Smooth muscle cell (in vitro differentiated cells): ENCODE measurements at regions not wholly inside any gene's neighbourhood (a gene's known extent, or its start where the extent isn't known, plus 50 kb on each side); places are given as distances from the start of the nearest gene placed in this dataset.

ENCODE experiments used
- DNase-seq: peaks from one replicate; lab custom pipeline; 2025; ENCODE audit not compliant: unreplicated experiment; lab: John Stamatoyannopoulos, UW
- H2AFZ ChIP-seq: fragments of 200-600 bp; sonication (generic); 2 replicates; pipeline ENCODE4 v1.6.0; 2016; ENCODE audit warnings: antibody characterized with exemption, low read depth, mild to moderate bottlenecking
- H3F3A ChIP-seq: fragments of 200-600 bp; sonication (generic); 2 replicates; pipeline ENCODE4 v1.6.0; 2017; ENCODE audit warnings: antibody characterized with exemption, low read depth
- H3K27ac ChIP-seq: fragments of 200-600 bp; sonication (generic); 2 replicates; pipeline ENCODE4 v1.5.1; 2016; ENCODE audit warnings: low read depth, mild to moderate bottlenecking
- H3K27me3 ChIP-seq: fragments of 200-600 bp; sonication (generic); 2 replicates; pipeline ENCODE4 v1.6.1; 2016; ENCODE audit warnings: low read depth, mild to moderate bottlenecking
- H3K36me3 ChIP-seq: fragments of 200-600 bp; sonication (generic); 2 replicates; pipeline ENCODE4 v1.5.1; 2016; ENCODE audit warnings: low read depth
- H3K4me1 ChIP-seq: fragments of 200-600 bp; sonication (generic); 2 replicates; pipeline ENCODE4 v1.5.1; 2016; ENCODE audit warnings: low read depth
- H3K4me2 ChIP-seq: fragments of 200-600 bp; sonication (generic); 2 replicates; pipeline ENCODE4 v1.6.0; 2016; ENCODE audit warnings: mild to moderate bottlenecking
- H3K4me3 ChIP-seq: fragments of 200-600 bp; sonication (generic); 2 replicates; pipeline ENCODE4 v1.5.1; 2016; ENCODE audit warnings: mild to moderate bottlenecking
- H3K79me2 ChIP-seq: fragments of 200-600 bp; sonication (generic); 2 replicates; pipeline ENCODE4 v1.6.0; 2016; ENCODE audit warnings: low read depth, mild to moderate bottlenecking
- H3K9ac ChIP-seq: fragments of 200-600 bp; sonication (generic); 2 replicates; pipeline ENCODE4 v1.6.0; 2016; ENCODE audit warnings: low read depth
- H3K9me3 ChIP-seq: fragments of 200-600 bp; sonication (generic); replicated peaks from 2 replicates; pipeline ENCODE4 v1.5.1; 2016; ENCODE audit warnings: low read depth
- H4K20me1 ChIP-seq: fragments of 200-600 bp; sonication (generic); 2 replicates; pipeline ENCODE4 v1.6.0; 2016; ENCODE audit warnings: low read depth
- WGBS: methylation state at CpG from one replicate; pipeline ENCODE4 v1.1.7; 2016; ENCODE audit warnings: low lambda C conversion rate; 5-methylcytosine and 5-hydroxymethylcytosine counted together
- TF ChIP-seq, protein P1 (sequence below): fragments of 200-600 bp; sonication (generic); IDR thresholded peaks from 2 replicates; pipeline ENCODE4 v1.5.1; 2017; ENCODE audit warnings: borderline replicate concordance, mild to moderate bottlenecking, antibody characterized with exemption; ENCODE audit not compliant: insufficient read depth, poor library complexity, severe bottlenecking

DNA sequence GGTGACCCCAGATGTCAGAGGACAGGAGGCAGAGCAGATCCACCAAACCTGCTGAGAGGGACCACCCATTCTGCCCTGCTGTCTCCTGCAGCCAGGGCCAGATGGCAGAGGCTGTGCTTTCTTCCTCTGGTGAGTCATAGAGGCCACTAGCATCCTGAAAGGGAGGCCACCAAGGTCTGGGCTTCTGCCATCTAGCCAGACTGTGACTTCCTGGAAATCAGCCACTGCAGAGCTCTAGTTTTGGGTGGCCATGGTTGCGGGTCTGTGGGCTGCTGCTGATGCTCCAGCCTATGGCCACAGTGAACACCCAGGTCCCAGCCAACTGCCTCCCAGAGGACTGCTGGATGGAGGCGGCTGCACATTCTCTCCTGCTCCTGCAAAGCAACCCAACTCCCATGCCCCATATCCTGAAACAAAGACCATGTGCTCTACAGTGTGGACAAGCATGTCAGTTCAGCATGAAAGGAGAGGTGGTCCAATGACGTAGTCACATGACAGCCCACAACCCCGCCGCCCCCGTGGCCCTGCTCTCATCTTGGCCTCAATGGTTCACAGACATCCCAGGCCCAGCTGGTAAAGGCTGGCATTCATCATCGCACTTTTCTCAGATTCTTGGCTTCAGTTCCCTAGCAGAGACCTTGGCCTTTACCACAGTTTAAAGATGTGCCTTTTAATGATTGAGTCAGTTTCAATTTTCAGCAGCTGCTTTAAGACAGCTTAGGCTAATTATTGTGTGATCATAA is 73.9 kb upstream of the CXCL12 start:
- Histone ChIP-seq H3K4me3 (no peak overlapping the region), H3K36me3 (no peaks in the 10 kb centered on the region), H3K9ac (no peak overlapping the region), H4K20me1 (no peaks in the 10 kb centered on the region), H3K79me2 (no peaks in the 10 kb centered on the region), H3K4me2 (no peak overlapping the region), H3F3A (no peaks in the 10 kb centered on the region), H2AFZ (no peak overlapping the region), H3K27ac (no peak overlapping the region), H3K9me3 (no peaks in the 10 kb centered on the region), H3K4me1 (no peaks in the 10 kb centered on the region), H3K27me3 (no peaks in the 10 kb centered on the region)
- TF ChIP-seq, protein P1, sequence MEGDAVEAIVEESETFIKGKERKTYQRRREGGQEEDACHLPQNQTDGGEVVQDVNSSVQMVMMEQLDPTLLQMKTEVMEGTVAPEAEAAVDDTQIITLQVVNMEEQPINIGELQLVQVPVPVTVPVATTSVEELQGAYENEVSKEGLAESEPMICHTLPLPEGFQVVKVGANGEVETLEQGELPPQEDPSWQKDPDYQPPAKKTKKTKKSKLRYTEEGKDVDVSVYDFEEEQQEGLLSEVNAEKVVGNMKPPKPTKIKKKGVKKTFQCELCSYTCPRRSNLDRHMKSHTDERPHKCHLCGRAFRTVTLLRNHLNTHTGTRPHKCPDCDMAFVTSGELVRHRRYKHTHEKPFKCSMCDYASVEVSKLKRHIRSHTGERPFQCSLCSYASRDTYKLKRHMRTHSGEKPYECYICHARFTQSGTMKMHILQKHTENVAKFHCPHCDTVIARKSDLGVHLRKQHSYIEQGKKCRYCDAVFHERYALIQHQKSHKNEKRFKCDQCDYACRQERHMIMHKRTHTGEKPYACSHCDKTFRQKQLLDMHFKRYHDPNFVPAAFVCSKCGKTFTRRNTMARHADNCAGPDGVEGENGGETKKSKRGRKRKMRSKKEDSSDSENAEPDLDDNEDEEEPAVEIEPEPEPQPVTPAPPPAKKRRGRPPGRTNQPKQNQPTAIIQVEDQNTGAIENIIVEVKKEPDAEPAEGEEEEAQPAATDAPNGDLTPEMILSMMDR: no peak
- WGBS: 93% methylated on average over 7 of the region's 7 CpGs
- no peak for DNase-seq

DNA sequence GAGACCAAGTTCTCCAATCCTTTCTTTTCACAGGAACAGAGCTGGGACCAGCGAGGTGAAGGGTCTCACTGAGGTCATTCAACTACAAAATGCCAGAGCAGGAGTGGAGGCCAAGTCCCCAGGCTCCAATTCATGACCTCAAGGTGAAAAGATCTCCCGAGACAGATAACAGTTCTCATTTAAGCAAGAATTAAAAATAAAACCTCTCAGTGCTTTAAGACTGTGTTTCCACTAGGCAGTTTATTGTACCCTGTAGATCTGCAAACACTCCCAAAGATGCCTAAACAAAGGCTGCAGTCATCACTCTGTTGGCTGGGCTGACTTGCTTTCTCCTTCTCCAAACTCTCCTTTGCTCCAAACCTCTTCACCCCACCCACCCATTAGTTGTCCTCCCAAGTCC is 74.8 kb upstream of the CXCL12 start:
- Histone ChIP-seq H3K36me3 (no peaks in the 10 kb centered on the region), H3K79me2 (no peaks in the 10 kb centered on the region), H3K9ac (no peak overlapping the region), H3K9me3 (no peaks in the 10 kb centered on the region), H4K20me1 (no peaks in the 10 kb centered on the region), H3K4me1 (no peaks in the 10 kb centered on the region), H3K27me3 (no peaks in the 10 kb centered on the region), H3F3A (no peaks in the 10 kb centered on the region), H3K4me2 (no peak overlapping the region), H3K4me3 (no peak overlapping the region), H3K27ac (no peak overlapping the region), H2AFZ (no peak overlapping the region)
- TF ChIP-seq, protein P1: no peak
- DNase-seq: no peak
- WGBS: 90% methylated on average over 2 of the region's 2 CpGs

DNA sequence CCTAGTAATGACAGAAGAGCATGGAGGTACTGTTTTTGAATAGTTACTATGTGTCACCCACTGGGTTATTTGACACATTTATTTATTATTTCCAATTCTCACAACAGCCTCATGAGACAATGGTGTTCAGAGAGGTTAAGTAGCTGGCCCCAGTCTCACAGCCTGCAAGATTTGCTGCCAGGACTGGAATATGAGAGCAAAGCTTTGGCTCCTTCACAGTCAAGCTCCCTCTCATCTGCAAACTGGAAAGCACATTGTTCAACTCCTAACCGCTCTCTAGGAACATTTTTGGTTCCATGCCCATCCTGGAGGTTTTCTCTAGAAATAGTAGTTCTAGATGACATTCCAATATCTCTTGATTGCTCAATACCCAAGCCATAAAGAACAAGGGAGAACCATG is 75.5 kb upstream of the CXCL12 start:
- H4K20me1 ChIP-seq: no peaks in the 10 kb centered on the region
- WGBS: 96% methylated on average over 1 of the region's 1 CpG
- no peak overlapping the region for H3K4me3 ChIP-seq
- H3K79me2 ChIP-seq: no peaks in the 10 kb centered on the region
- no peaks in the 10 kb centered on the region for H3K27me3 ChIP-seq
- H3K4me1 ChIP-seq: no peaks in the 10 kb centered on the region
- no peaks in the 10 kb centered on the region for H3K36me3 ChIP-seq
- TF ChIP-seq, protein P1: no peak
- H3K27ac ChIP-seq: no peak overlapping the region
- H3K9me3 ChIP-seq: no peaks in the 10 kb centered on the region
- H3F3A ChIP-seq: no peaks in the 10 kb centered on the region
- DNase-seq: no peak
- H3K4me2 ChIP-seq: no peak overlapping the region
- H2AFZ ChIP-seq: no peak overlapping the region
- H3K9ac ChIP-seq: no peak overlapping the region

DNA sequence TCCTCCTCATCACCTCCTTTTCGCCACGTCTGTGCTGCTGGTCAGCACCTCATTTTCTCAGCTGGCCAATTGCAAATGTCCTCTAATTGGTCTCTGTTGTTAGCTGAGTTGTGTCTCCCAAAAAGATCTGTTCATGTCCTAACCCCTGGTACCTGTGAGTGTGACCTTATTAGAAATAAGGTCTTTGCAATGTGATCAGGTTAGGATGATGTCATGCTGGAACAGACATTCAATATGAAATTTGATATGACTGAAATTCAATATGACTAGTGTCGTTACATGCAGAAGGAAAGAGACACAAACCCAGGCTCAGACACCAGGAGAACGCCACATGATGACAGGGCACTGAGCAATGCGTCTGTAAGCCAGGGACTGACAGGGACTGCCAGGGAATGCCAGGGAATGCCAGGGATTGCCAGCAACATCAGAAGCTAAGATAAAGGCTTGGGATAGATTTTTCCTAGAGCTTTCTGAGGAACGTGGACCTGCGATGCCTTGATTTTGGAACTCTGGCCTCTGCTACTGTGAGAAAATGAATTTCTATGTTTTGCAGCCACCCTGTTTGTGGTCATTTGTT is 77.5 kb upstream of the CXCL12 start:
- Histone ChIP-seq H3K4me2 (no peak overlapping the region), H3K27ac (no peak overlapping the region), H3K9me3 (no peaks in the 10 kb centered on the region), H3K9ac (no peak overlapping the region), H3K4me1 (no peaks in the 10 kb centered on the region), H3F3A (no peaks in the 10 kb centered on the region), H2AFZ (no peak overlapping the region), H4K20me1 (no peaks in the 10 kb centered on the region), H3K4me3 (no peak overlapping the region), H3K36me3 (no peaks in the 10 kb centered on the region), H3K27me3 (no peaks in the 10 kb centered on the region), H3K79me2 (no peaks in the 10 kb centered on the region)
- WGBS: 92% methylated on average over 7 of the region's 7 CpGs
- TF ChIP-seq, protein P1: no peak
- DNase-seq: no peak
